ENCODE measurements at regions not wholly inside any gene's neighbourhood (a gene's known extent, or its start where the extent isn't known, plus 50 kb on each side); places are given as distances from the start of the nearest gene placed in this dataset.

GRCh38 chr5:73228052-73228451 lies 55.1 kb downstream of the TMEM174 start:
- no peak for DNase-seq (ENCODE audit: low spot score)

Measured in HuH-7 (cell line).